ENCODE measurements at regions not wholly inside any gene's neighbourhood (a gene's known extent, or its start where the extent isn't known, plus 50 kb on each side); places are given as distances from the start of the nearest gene placed in this dataset.

DNA sequence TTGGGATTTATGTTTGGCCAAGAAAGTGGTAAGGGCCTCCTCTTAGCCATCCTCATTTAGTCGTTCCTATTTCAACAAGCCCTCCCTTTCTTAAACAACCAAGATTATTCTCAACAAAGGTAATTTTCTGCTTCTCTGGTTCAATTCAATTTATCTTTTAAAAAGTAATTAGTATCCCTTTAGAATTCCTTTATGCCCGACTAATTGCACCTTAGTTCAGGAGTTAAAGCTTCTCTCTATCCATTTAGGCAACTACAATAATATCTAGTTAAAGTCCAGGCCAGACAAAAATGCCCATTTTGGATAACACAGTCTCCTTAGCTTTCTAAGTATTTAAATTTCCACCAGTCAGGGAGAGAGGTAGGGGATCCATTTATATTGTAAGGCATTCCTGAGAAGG lies 136.7 kb upstream of the MAGI3 start:
- TF ChIP-seq CTCF (IDR thresholded peaks at IDR 0.05; ENCODE audit: insufficient read depth, low read depth, low read length) = no peak
- DNase-seq (ENCODE audit: low read depth) = no peak
- no peak overlapping the region for H3K4me3 ChIP-seq (ENCODE audit: low read depth, low read length)

DNA sequence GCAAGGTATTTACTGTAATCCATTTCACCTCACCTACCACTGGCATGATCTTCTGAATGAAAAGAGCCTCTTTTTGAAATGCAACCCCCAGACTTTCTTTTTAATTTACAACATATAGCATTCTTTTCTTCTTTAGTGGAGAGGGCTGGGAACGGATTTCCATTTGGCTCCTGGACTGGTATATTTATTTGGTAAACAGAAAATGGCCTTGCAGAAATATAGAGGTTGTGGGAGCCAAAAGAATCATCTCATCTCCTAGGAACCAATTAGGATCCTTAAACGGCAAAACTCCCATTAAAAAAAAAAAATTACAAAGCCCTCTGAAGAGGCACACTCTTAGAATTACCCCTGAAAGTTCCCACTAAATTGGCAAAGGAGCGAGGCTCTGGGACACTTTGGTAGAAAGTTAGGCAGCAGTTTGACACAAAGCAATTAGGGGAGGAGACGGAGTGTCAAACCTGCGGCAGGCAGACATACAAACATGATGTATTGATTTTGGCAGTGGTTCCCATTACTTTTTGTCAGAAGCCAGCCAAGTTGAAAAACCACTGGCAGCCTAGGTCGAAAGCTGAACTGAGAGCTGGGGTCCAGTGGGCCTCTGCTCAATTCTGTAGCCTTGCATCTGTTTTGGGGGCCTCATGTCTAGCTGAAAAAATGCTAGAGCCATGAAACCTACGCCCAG lies 135.1 kb upstream of the MAGI3 start:
- no peak for TF ChIP-seq CTCF (IDR thresholded peaks at IDR 0.05; ENCODE audit: insufficient read depth, low read depth, low read length)
- no peak overlapping the region for H3K4me3 ChIP-seq (ENCODE audit: low read depth, low read length)
- no peak for DNase-seq (ENCODE audit: low read depth)

GRCh38 chr1:113255720-113256347 lies 134.5 kb upstream of the MAGI3 start:
- DNase-seq (ENCODE audit: low read depth) = no peak
- H3K4me3 ChIP-seq (ENCODE audit: low read depth, low read length) = no peak overlapping the region
- TF ChIP-seq CTCF (IDR thresholded peaks at IDR 0.05; ENCODE audit: insufficient read depth, low read depth, low read length) = no peak

GRCh38 chr1:113256348-113256729 lies 134.0 kb upstream of the MAGI3 start:
- DNase-seq (ENCODE audit: low read depth) = no peak
- no peak for TF ChIP-seq CTCF (IDR thresholded peaks at IDR 0.05; ENCODE audit: insufficient read depth, low read depth, low read length)
- no peak overlapping the region for H3K4me3 ChIP-seq (ENCODE audit: low read depth, low read length)

DNA sequence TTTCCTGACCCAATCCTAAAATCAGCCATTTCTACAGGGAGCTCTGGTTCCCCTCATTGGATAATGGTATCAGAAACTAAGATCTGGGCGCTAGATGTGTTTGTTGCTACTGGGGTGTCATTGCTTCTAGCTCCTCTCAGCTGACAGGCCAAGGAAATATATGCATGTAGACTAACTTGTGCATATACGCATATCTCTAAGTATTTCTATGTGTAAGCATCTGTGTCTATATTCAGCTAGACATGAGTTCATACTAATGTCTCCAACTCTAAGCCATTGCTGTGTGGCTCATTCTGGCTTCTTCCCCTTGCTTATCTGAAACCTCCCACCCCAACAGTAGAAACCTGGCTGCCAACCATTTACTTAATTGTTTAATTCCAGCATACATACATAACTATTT lies 130.3 kb upstream of the MAGI3 start:
- no peak for DNase-seq (ENCODE audit: low read depth)
- H3K4me3 ChIP-seq (ENCODE audit: low read depth, low read length) = no peak overlapping the region
- TF ChIP-seq CTCF (IDR thresholded peaks at IDR 0.05; ENCODE audit: insufficient read depth, low read depth, low read length) = no peak

- DNase-seq (ENCODE audit: low read depth) = no peak
- no peak for TF ChIP-seq CTCF (IDR thresholded peaks at IDR 0.05; ENCODE audit: insufficient read depth, low read depth, low read length)
- no peak overlapping the region for H3K4me3 ChIP-seq (ENCODE audit: low read depth, low read length)
Measured at GRCh38 chr1:113265196-113265595, 125.1 kb upstream of the MAGI3 start.

- TF ChIP-seq CTCF (IDR thresholded peaks at IDR 0.05; ENCODE audit: insufficient read depth, low read depth, low read length) = no peak
- no peak for DNase-seq (ENCODE audit: low read depth)
- H3K4me3 ChIP-seq (ENCODE audit: low read depth, low read length) = no peak overlapping the region
Measured at GRCh38 chr1:113266788-113267187, 123.5 kb upstream of the MAGI3 start.
